GM12878 (cell line): ENCODE measurements at regions not wholly inside any gene's neighbourhood (a gene's known extent, or its start where the extent isn't known, plus 50 kb on each side); places are given as distances from the start of the nearest gene placed in this dataset.

Experiments
- ATAC-seq: fragments of 200-7000 bp; cut with Tn5 transposase; 3 replicates; pipeline ENCODE4 v1.9.1; 2020; ENCODE audit warnings: mild to moderate bottlenecking, moderate library complexity
- BruUV-seq: library from RNA; stranded (reverse); fragments of 400-500 nt; replicated peaks from 2 replicates; lab custom pipeline; 2021; lab: Mats Ljungman, UMichigan
- CTCF ChIA-PET: fragments of 300-600 bp; sonication (Branson Sonifier 250); formaldehyde crosslinking; extraction: SDS; loops from one replicate; lab custom pipeline; 2021; ENCODE audit warnings: inconsistent platforms; lab: Yijun Ruan, JAX
- POLR2A ChIA-PET: fragments of 350-600 bp; formaldehyde crosslinking; extraction: SDS; loops from one replicate; lab custom pipeline; 2021; ENCODE audit warnings: inconsistent platforms; lab: Charles Lee
- RAD21 ChIA-PET: fragments of 300-600 bp; sonication (Branson Sonifier 250); formaldehyde crosslinking; loops from one replicate; lab custom pipeline; 2023; ENCODE audit warnings: antibody characterized with exemption; ENCODE audit not compliant: unreplicated experiment; lab: Charles Lee
- SMC1A ChIA-PET: fragments of 300-600 bp; sonication (Branson Sonifier 250); formaldehyde crosslinking; loops from one replicate; lab custom pipeline; 2023; ENCODE audit not compliant: unreplicated experiment, uncharacterized antibody; lab: Charles Lee
- DNase-seq: peaks from one replicate; pipeline ENCODE4 v3.0.0-alpha.2; 2011; ENCODE audit warnings: low read depth, low spot score
- FAIRE-seq: peaks from 3 replicates; lab custom pipeline; 2011; peaks lifted over from hg19 to GRCh38; lab: Jason Lieb, UNC
- H2AFZ ChIP-seq: 2 replicates; pipeline ENCODE4 v1.6.0; 2011; ENCODE audit warnings: low read depth, low read length, control low read depth; ENCODE audit not compliant: control insufficient read depth
- H3K27ac ChIP-seq: 2 replicates; pipeline ENCODE4 v1.5.1; 2011; ENCODE audit warnings: control low read depth; ENCODE audit not compliant: control insufficient read depth, insufficient read depth
- H3K27me3 ChIP-seq, 2 experiments: replicated peaks in 1 of 2; 2 replicates each; pipeline versions ENCODE4 v1.6.0 to v1.6.1; 2011; ENCODE audit warnings: low read length in 1 of 2; ENCODE audit not compliant: control insufficient read depth in 2 of 2, insufficient read depth in 2 of 2
- H3K36me3 ChIP-seq, 2 experiments: 2 replicates each; pipeline ENCODE4 v1.5.1; 2011; ENCODE audit warnings: low read length in 1 of 2; ENCODE audit not compliant: control insufficient read depth in 2 of 2, insufficient read depth in 2 of 2
- H3K4me1 ChIP-seq: 2 replicates; pipeline ENCODE4 v1.6.1; 2011; ENCODE audit warnings: mild to moderate bottlenecking, low read length, moderate library complexity, mixed read lengths; ENCODE audit not compliant: control insufficient read depth, insufficient read depth
- H3K4me2 ChIP-seq: 2 replicates; pipeline ENCODE4 v1.6.0; 2011; ENCODE audit warnings: control low read depth; ENCODE audit not compliant: control insufficient read depth, insufficient read depth
- H3K4me3 ChIP-seq: fragments of 200-600 bp; sonication (generic); 2 replicates; pipeline ENCODE4 v1.5.1; 2016
- H3K79me2 ChIP-seq: 2 replicates; pipeline ENCODE4 v1.6.0; 2011; ENCODE audit warnings: low read length; ENCODE audit not compliant: control insufficient read depth, insufficient read depth
- H3K9ac ChIP-seq: 2 replicates; pipeline ENCODE4 v1.8.0; 2011; ENCODE audit warnings: low read length, control low read depth, mixed read lengths; ENCODE audit not compliant: control insufficient read depth, insufficient read depth
- H3K9me3 ChIP-seq: replicated peaks from 3 replicates; pipeline ENCODE4 v1.5.1; 2011; ENCODE audit warnings: mild to moderate bottlenecking, low read length; ENCODE audit not compliant: control insufficient read depth, insufficient read depth
- H4K20me1 ChIP-seq: 2 replicates; pipeline ENCODE4 v1.6.0; 2011; ENCODE audit not compliant: control insufficient read depth, insufficient read depth
- BMI1 ChIP-seq: fragments of 450-650 bp; IDR thresholded peaks from 2 replicates; pipeline ENCODE4 v1.6.1; 2016; ENCODE audit warnings: mild to moderate bottlenecking, moderate library complexity, borderline replicate concordance
- CEBPB ChIP-seq, 2 experiments: fragments of 150-350 bp in 1 of 2; IDR thresholded peaks; 2 replicates each; pipeline ENCODE4 v1.6.1; 2012 to 2014; ENCODE audit warnings: low read depth in 2 of 2, low read length in 2 of 2, borderline replicate concordance in 1 of 2, inconsistent platforms in 1 of 2
- CREB1 ChIP-seq: IDR thresholded peaks from 2 replicates; pipeline ENCODE4 v1.6.1; 2012; ENCODE audit warnings: low read depth, mild to moderate bottlenecking, inconsistent platforms
- FOXK2 ChIP-seq: fragments of 450-650 bp; IDR thresholded peaks from 2 replicates; pipeline ENCODE4 v1.6.1; 2017; ENCODE audit warnings: mild to moderate bottlenecking, moderate library complexity
- IKZF1 ChIP-seq: fragments of 450-650 bp; conservative IDR thresholded peaks from 2 replicates; pipeline ENCODE4 v1.6.1; 2017; ENCODE audit warnings: antibody characterized with exemption, mild to moderate bottlenecking
- IKZF2 ChIP-seq, 2 experiments: fragments of 450-650 bp; IDR thresholded peaks; 2 replicates each; pipeline ENCODE4 v1.6.1; 2017; ENCODE audit warnings: mild to moderate bottlenecking in 2 of 2, moderate library complexity in 2 of 2
- IRF4 ChIP-seq: IDR thresholded peaks from 2 replicates; pipeline ENCODE4 v1.6.1; 2011; ENCODE audit warnings: low read depth, low read length
- JUNB ChIP-seq: IDR thresholded peaks from 2 replicates; pipeline ENCODE4 v1.6.1; 2016; ENCODE audit warnings: antibody characterized with exemption, mild to moderate bottlenecking
- KLF5 ChIP-seq: fragments of 450-650 bp; IDR thresholded peaks from 2 replicates; pipeline ENCODE4 v1.6.1; 2014; ENCODE audit warnings: mild to moderate bottlenecking; ENCODE audit not compliant: partially characterized antibody
- NFYA ChIP-seq: IDR thresholded peaks from 2 replicates; pipeline ENCODE4 v1.6.1; 2011; ENCODE audit warnings: low read depth, mild to moderate bottlenecking, low read length, improper control_type of control experiment, borderline replicate concordance
- NRF1 ChIP-seq: conservative IDR thresholded peaks from 2 replicates; pipeline ENCODE4 v1.6.1; 2011; ENCODE audit warnings: mild to moderate bottlenecking, low read depth, low read length, improper control_type of control experiment
- POLR2A ChIP-seq: IDR thresholded peaks from 2 replicates; pipeline ENCODE4 v1.6.1; 2011; ENCODE audit warnings: low read depth, mild to moderate bottlenecking, low read length
- POLR2AphosphoS5 ChIP-seq: IDR thresholded peaks from 2 replicates; pipeline ENCODE4 v1.6.1; 2011; ENCODE audit warnings: mild to moderate bottlenecking, low read length, inconsistent platforms
- SP1 ChIP-seq: IDR thresholded peaks from one replicate; pipeline ENCODE4 v1.6.1; 2011; ENCODE audit warnings: low read depth, low read length
- YBX1 ChIP-seq: fragments of 450-650 bp; IDR thresholded peaks from 2 replicates; pipeline ENCODE4 v1.6.1; 2016; ENCODE audit warnings: antibody characterized with exemption
- ZNF24 ChIP-seq: fragments of 450-650 bp; IDR thresholded peaks from 2 replicates; pipeline ENCODE4 v1.6.1; 2017; ENCODE audit warnings: antibody characterized with exemption, mild to moderate bottlenecking
- WGBS: methylation state at CpG from one replicate; pipeline ENCODE4 v1.1.6; 2016; ENCODE audit warnings: low lambda C conversion rate; ENCODE audit not compliant: insufficient replicate concordance, insufficient coverage; ENCODE audit errors: missing lambda C conversion rate; 5-methylcytosine and 5-hydroxymethylcytosine counted together
- in situ Hi-C: fragments of 300-500 bp; cut with MboI; formaldehyde crosslinking; loops from 9 replicates; pipeline ENCODE4 v1.14.3; 2018; ENCODE audit warnings: mixed read lengths
- intact Hi-C: fragments of 100-400 bp; cut with micrococcal nuclease; formaldehyde crosslinking; loops from one replicate; pipeline ENCODE4 v1.14.2; 2022; ENCODE audit not compliant: unreplicated experiment
- TF ChIP-seq, protein P1 (sequence below): IDR thresholded peaks from 2 replicates; pipeline ENCODE4 v1.6.1; 2011; ENCODE audit warnings: low read depth, mild to moderate bottlenecking, low read length, moderate library complexity, borderline replicate concordance; ENCODE audit errors: extremely low read depth

DNA sequence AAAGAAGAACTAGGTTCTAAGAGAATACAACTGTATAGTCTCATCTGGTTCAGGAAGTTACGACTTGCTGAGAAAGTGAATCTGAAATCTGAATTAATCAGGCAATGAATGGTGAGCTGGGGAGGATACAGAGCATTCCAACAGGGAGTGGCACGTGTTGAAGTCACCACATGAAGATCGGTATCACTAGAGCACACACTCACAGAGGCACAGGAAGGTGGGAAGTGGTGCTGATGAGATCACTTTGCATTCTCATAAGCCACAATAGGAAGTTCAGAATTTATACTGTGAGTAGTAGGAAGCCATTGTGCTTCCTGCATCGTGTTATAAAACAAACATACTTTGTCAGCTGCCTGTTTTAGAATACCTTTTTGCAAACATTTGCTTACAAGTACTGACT is 615.0 kb upstream of the DDX18 start:
- no peak overlapping the region for H2AFZ ChIP-seq
- H3K27ac ChIP-seq: no peak overlapping the region
- H3K4me3 ChIP-seq: no peak overlapping the region
- no TSS peak for BruUV-seq
- H3K9me3 ChIP-seq: no peaks in the 10 kb centered on the region; the same call in 2 of the 3 replicates
- H3K27me3 ChIP-seq: no peaks in the 10 kb centered on the region
- no peak for DNase-seq
- ChIA-PET POLR2A (no interaction called here), SMC1A (no interaction called here), RAD21 (no interaction called here), CTCF (no interaction called here)
- intact Hi-C loops (no loop called here), in situ Hi-C loops (no loop called here)
- no peak overlapping the region for H3K9ac ChIP-seq
- no peaks in the 10 kb centered on the region for H3K79me2 ChIP-seq
- ATAC-seq: no peak
- no peak for TF ChIP-seq IRF4
- H3K36me3 ChIP-seq: no peaks in the 10 kb centered on the region
- no peaks in the 10 kb centered on the region for H3K4me1 ChIP-seq
- H3K4me2 ChIP-seq: no peak overlapping the region
- 0% methylated on average over 4 of the region's 4 CpGs for WGBS
- no peak for FAIRE-seq
- no peaks in the 10 kb centered on the region for H4K20me1 ChIP-seq

DNA sequence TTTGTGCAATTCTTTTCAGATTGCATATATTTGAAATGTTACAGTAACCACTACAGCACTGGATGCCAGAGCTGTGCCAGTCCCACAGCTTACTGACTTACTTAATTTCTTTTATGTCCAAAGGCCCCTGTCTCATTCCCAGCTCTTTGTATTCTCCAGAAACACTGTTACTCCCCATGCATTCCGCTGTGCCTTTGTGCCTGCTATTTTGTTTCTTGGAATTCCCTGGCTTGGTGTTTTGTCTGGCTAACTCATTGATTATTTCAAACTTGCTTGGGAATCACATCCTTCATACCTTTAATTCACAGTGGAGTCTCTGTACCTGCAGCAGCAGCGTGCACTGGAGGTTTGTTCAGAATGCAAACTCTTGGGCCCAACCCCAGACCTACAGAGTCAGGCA is 601.9 kb upstream of the DDX18 start:
- no peaks in the 10 kb centered on the region for H3K9me3 ChIP-seq
- no peaks in the 10 kb centered on the region for H4K20me1 ChIP-seq
- FAIRE-seq (no peak), ATAC-seq (no peak), DNase-seq (no peak)
- H3K79me2 ChIP-seq: no peaks in the 10 kb centered on the region
- intact Hi-C loops (no loop called here), in situ Hi-C loops (no loop called here)
- H3K27me3 ChIP-seq: no peaks in the 10 kb centered on the region
- no peak overlapping the region for H3K27ac ChIP-seq
- WGBS: 0% methylated on average over 2 of the region's 2 CpGs
- BruUV-seq: no TSS peak
- no peaks in the 10 kb centered on the region for H3K36me3 ChIP-seq
- CTCF ChIA-PET: no interaction called here
- POLR2A ChIA-PET: no interaction called here
- SMC1A ChIA-PET: no interaction called here
- RAD21 ChIA-PET: no interaction called here
- H3K9ac ChIP-seq: no peak overlapping the region
- no peak overlapping the region for H3K4me3 ChIP-seq
- no peak for TF ChIP-seq IKZF1
- no peak for TF ChIP-seq CEBPB (IDR thresholded peaks at IDR 0.05; ENCODE audit: borderline replicate concordance in 1 of 2, low read depth in 2 of 2, low read length in 2 of 2)
- TF ChIP-seq IKZF2 (IDR thresholded peaks at IDR 0.05): no peak
- no peak for TF ChIP-seq FOXK2
- TF ChIP-seq NFYA: no peak
- TF ChIP-seq SP1: no peak
- TF ChIP-seq YBX1: no peak
- TF ChIP-seq POLR2AphosphoS5: no peak
- no peak for TF ChIP-seq BMI1
- TF ChIP-seq NRF1: no peak
- TF ChIP-seq CREB1: no peak
- no peak for TF ChIP-seq ZNF24
- no peak for TF ChIP-seq KLF5
- TF ChIP-seq POLR2A: no peak
- TF ChIP-seq, protein P1, sequence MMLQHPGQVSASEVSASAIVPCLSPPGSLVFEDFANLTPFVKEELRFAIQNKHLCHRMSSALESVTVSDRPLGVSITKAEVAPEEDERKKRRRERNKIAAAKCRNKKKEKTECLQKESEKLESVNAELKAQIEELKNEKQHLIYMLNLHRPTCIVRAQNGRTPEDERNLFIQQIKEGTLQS: no peak
- no peak for TF ChIP-seq JUNB
- no peak overlapping the region for H2AFZ ChIP-seq
- H3K4me2 ChIP-seq: no peak overlapping the region
- H3K4me1 ChIP-seq: no peaks in the 10 kb centered on the region
